Prostate gland (tissue), 2 donors: ENCODE measurements at regions not wholly inside any gene's neighbourhood (a gene's known extent, or its start where the extent isn't known, plus 50 kb on each side); places are given as distances from the start of the nearest gene placed in this dataset.
"Not testable (repeated sequence)": the region's sequence is repeated elsewhere in the genome, so short reads cannot be mapped to it uniquely, and the experiment has no call there.

Experiments
- POLR2A ChIP-seq: fragments of 450-650 bp; IDR thresholded peaks from one replicate; pipeline ENCODE4 v1.6.1; 2016; ENCODE audit warnings: antibody characterized with exemption, mild to moderate bottlenecking
- TF ChIP-seq, protein P1 (sequence below), 4 experiments: fragments of 200-600 bp in 2 of 4; fragments of 450-650 bp in 2 of 4; sonication (generic) in 2 of 4; IDR thresholded peaks; 1 replicate in 3 of 4; 2 replicates in 1 of 4; pipeline ENCODE4 v1.5.1; 2016 to 2019; ENCODE audit warnings: antibody characterized with exemption in 4 of 4, mild to moderate bottlenecking in 2 of 4, moderate library complexity in 2 of 4

DNA sequence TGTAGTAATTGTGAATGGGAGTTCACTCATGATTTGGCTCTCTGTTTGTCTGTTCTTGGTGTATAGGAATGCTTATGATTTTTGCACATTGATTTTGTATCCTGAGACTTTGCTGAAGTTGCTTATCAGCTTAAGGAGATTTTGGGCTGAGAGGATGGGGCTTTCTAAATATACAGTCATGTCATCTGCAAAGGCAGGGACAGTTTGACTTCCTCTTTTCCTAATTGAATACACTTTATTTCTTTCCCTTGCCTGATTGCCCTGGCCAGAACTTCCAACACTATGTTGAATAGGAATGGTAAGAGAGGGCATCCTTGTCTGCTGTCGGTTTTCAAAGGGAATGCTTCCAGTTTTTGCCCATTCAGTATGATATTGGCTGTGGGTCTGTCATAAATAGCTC lies 51.9 kb upstream of the ARHGAP29 start:
- not testable (repeated sequence) for TF ChIP-seq POLR2A
- TF ChIP-seq, protein P1, sequence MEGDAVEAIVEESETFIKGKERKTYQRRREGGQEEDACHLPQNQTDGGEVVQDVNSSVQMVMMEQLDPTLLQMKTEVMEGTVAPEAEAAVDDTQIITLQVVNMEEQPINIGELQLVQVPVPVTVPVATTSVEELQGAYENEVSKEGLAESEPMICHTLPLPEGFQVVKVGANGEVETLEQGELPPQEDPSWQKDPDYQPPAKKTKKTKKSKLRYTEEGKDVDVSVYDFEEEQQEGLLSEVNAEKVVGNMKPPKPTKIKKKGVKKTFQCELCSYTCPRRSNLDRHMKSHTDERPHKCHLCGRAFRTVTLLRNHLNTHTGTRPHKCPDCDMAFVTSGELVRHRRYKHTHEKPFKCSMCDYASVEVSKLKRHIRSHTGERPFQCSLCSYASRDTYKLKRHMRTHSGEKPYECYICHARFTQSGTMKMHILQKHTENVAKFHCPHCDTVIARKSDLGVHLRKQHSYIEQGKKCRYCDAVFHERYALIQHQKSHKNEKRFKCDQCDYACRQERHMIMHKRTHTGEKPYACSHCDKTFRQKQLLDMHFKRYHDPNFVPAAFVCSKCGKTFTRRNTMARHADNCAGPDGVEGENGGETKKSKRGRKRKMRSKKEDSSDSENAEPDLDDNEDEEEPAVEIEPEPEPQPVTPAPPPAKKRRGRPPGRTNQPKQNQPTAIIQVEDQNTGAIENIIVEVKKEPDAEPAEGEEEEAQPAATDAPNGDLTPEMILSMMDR (IDR thresholded peaks at IDR 0.05), result not testable (repeated sequence)
